HL-60 (cell line): ENCODE measurements at regions not wholly inside any gene's neighbourhood (a gene's known extent, or its start where the extent isn't known, plus 50 kb on each side); places are given as distances from the start of the nearest gene placed in this dataset.

Experiments used
- GABPA ChIP-seq: IDR thresholded peaks from 2 replicates; pipeline ENCODE4 v1.6.1; 2012; ENCODE audit warnings: low read depth
- TF ChIP-seq, protein P1 (sequence below): IDR thresholded peaks from one replicate; pipeline ENCODE4 v1.5.1; 2011; ENCODE audit warnings: low read length, control low read depth, inconsistent platforms; ENCODE audit not compliant: insufficient read depth
- TF ChIP-seq, protein P2 (sequence below): IDR thresholded peaks from 2 replicates; pipeline ENCODE4 v1.6.1; 2012; ENCODE audit warnings: low read depth; ENCODE audit not compliant: insufficient replicate concordance

DNA sequence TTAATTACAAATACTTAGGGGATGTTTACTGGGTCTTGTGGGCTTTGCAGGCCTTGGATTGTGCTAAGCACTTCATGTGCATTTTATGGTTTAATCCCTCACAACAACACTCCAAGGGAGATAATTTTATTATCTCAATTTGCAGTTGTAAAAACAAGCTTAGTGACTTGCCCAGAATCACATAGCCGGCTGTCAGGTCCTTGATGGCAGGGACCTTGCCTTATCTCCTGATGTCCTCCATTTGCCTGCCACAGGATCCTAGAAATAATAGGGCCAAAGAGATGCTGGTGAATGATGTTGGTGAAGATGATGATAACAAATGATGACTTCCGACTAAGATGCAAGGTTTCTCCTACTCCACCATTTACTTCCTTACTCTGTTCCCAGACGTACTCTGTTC lies 385.4 kb downstream of the TMEM135 start:
- TF ChIP-seq, protein P1, sequence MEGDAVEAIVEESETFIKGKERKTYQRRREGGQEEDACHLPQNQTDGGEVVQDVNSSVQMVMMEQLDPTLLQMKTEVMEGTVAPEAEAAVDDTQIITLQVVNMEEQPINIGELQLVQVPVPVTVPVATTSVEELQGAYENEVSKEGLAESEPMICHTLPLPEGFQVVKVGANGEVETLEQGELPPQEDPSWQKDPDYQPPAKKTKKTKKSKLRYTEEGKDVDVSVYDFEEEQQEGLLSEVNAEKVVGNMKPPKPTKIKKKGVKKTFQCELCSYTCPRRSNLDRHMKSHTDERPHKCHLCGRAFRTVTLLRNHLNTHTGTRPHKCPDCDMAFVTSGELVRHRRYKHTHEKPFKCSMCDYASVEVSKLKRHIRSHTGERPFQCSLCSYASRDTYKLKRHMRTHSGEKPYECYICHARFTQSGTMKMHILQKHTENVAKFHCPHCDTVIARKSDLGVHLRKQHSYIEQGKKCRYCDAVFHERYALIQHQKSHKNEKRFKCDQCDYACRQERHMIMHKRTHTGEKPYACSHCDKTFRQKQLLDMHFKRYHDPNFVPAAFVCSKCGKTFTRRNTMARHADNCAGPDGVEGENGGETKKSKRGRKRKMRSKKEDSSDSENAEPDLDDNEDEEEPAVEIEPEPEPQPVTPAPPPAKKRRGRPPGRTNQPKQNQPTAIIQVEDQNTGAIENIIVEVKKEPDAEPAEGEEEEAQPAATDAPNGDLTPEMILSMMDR, result no peak
- TF ChIP-seq, protein P2, sequence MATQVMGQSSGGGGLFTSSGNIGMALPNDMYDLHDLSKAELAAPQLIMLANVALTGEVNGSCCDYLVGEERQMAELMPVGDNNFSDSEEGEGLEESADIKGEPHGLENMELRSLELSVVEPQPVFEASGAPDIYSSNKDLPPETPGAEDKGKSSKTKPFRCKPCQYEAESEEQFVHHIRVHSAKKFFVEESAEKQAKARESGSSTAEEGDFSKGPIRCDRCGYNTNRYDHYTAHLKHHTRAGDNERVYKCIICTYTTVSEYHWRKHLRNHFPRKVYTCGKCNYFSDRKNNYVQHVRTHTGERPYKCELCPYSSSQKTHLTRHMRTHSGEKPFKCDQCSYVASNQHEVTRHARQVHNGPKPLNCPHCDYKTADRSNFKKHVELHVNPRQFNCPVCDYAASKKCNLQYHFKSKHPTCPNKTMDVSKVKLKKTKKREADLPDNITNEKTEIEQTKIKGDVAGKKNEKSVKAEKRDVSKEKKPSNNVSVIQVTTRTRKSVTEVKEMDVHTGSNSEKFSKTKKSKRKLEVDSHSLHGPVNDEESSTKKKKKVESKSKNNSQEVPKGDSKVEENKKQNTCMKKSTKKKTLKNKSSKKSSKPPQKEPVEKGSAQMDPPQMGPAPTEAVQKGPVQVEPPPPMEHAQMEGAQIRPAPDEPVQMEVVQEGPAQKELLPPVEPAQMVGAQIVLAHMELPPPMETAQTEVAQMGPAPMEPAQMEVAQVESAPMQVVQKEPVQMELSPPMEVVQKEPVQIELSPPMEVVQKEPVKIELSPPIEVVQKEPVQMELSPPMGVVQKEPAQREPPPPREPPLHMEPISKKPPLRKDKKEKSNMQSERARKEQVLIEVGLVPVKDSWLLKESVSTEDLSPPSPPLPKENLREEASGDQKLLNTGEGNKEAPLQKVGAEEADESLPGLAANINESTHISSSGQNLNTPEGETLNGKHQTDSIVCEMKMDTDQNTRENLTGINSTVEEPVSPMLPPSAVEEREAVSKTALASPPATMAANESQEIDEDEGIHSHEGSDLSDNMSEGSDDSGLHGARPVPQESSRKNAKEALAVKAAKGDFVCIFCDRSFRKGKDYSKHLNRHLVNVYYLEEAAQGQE, result no peak
- TF ChIP-seq GABPA, result no peak
